ENCODE measurements at regions not wholly inside any gene's neighbourhood (a gene's known extent, or its start where the extent isn't known, plus 50 kb on each side); places are given as distances from the start of the nearest gene placed in this dataset.

- TF ChIP-seq CTCF (IDR thresholded peaks at IDR 0.05) (no peak), POLR2A (IDR thresholded peaks at IDR 0.05) (no peak), EP300 (IDR thresholded peaks at IDR 0.05) (no peak)
Measured at GRCh38 chr5:30926218-30926617, 267.3 kb upstream of the CDH6 start.
